ENCODE measurements at regions not wholly inside any gene's neighbourhood (a gene's known extent, or its start where the extent isn't known, plus 50 kb on each side); places are given as distances from the start of the nearest gene placed in this dataset.

DNA sequence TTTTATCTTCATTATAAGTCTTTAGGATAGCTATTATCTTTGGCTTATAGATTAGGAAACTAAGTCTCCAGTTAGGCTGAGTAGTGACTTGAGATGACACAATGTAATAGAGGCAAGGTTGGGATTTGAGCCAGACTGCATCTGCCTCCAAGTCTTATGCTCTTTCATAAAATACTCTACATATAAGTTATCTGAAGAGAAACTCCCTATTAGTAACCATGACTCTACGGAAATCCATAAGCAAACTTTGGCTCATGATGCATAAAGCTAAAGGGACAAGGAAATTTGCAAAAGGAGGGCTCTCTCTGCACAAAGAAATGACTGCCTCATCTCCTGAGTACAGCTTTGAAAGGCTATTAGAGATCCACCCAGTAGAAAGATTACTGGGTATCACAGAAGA, 77.6 kb upstream of the FRMD4B start:
- TF ChIP-seq, protein P1, sequence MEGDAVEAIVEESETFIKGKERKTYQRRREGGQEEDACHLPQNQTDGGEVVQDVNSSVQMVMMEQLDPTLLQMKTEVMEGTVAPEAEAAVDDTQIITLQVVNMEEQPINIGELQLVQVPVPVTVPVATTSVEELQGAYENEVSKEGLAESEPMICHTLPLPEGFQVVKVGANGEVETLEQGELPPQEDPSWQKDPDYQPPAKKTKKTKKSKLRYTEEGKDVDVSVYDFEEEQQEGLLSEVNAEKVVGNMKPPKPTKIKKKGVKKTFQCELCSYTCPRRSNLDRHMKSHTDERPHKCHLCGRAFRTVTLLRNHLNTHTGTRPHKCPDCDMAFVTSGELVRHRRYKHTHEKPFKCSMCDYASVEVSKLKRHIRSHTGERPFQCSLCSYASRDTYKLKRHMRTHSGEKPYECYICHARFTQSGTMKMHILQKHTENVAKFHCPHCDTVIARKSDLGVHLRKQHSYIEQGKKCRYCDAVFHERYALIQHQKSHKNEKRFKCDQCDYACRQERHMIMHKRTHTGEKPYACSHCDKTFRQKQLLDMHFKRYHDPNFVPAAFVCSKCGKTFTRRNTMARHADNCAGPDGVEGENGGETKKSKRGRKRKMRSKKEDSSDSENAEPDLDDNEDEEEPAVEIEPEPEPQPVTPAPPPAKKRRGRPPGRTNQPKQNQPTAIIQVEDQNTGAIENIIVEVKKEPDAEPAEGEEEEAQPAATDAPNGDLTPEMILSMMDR (IDR thresholded peaks at IDR 0.05), result no peak
- no peak for TF ChIP-seq ESRRA (IDR thresholded peaks at IDR 0.05; ENCODE audit: borderline replicate concordance, low read length)
